DND-41 (cell line): ENCODE measurements at regions not wholly inside any gene's neighbourhood (a gene's known extent, or its start where the extent isn't known, plus 50 kb on each side); places are given as distances from the start of the nearest gene placed in this dataset.

Source experiments
- ATAC-seq: fragments of 200-7000 bp; cut with Tn5 transposase; 3 replicates; pipeline ENCODE4 v1.9.1; 2021; ENCODE audit warnings: low read depth; ENCODE audit not compliant: insufficient read depth
- DNase-seq: peaks from one replicate; pipeline ENCODE4 v3.0.0-alpha.2; 2020
- H2AFZ ChIP-seq: 2 replicates; pipeline ENCODE4 v1.6.0; 2012; ENCODE audit warnings: low read depth, low read length
- H3K27ac ChIP-seq: 2 replicates; pipeline ENCODE4 v1.5.1; 2012; ENCODE audit warnings: low read length, inconsistent platforms
- H3K27me3 ChIP-seq: fragments of 200-600 bp; sonication (generic); 2 replicates; pipeline ENCODE4 v1.6.0; 2012; ENCODE audit warnings: low read length, mild to moderate bottlenecking, inconsistent platforms; ENCODE audit not compliant: insufficient read depth, poor library complexity
- H3K36me3 ChIP-seq: 2 replicates; pipeline ENCODE4 v1.5.1; 2012; ENCODE audit warnings: low read length, inconsistent platforms; ENCODE audit not compliant: insufficient read depth
- H3K4me1 ChIP-seq: 2 replicates; pipeline ENCODE4 v1.5.1; 2012; ENCODE audit warnings: mild to moderate bottlenecking, low read length; ENCODE audit not compliant: insufficient read depth
- H3K4me2 ChIP-seq: 2 replicates; pipeline ENCODE4 v1.6.0; 2012; ENCODE audit warnings: mild to moderate bottlenecking, moderate library complexity, low read length, inconsistent platforms; ENCODE audit not compliant: insufficient read depth
- H3K4me3 ChIP-seq, 2 experiments: fragments of 200-600 bp in 1 of 2; shearing (Covaris generic) in 1 of 2; 2 replicates each; pipeline ENCODE4 v1.5.1; 2012 to 2016; ENCODE audit warnings: inconsistent platforms in 2 of 2, low read length in 2 of 2, mild to moderate bottlenecking in 2 of 2, low read depth in 1 of 2, moderate library complexity in 1 of 2
- H3K79me2 ChIP-seq: 2 replicates; pipeline ENCODE4 v1.6.0; 2012; ENCODE audit warnings: low read length, inconsistent platforms; ENCODE audit not compliant: insufficient read depth
- H3K9ac ChIP-seq: 2 replicates; pipeline ENCODE4 v1.6.0; 2012; ENCODE audit warnings: low read depth, mild to moderate bottlenecking, inconsistent platforms, low read length, moderate library complexity
- H3K9me3 ChIP-seq: 2 replicates; pipeline ENCODE4 v1.5.1; 2012; ENCODE audit warnings: low read length, moderate library complexity, mild to moderate bottlenecking, inconsistent platforms; ENCODE audit not compliant: insufficient read depth, severe bottlenecking
- H4K20me1 ChIP-seq: 2 replicates; pipeline ENCODE4 v1.6.0; 2012; ENCODE audit warnings: low read length; ENCODE audit not compliant: insufficient read depth
- EZH2 ChIP-seq: IDR thresholded peaks from 3 replicates; pipeline ENCODE4 v1.6.1; 2012; ENCODE audit warnings: borderline replicate concordance, low read depth, mild to moderate bottlenecking, moderate library complexity, low read length, inconsistent platforms; ENCODE audit not compliant: severe bottlenecking
- TF ChIP-seq, protein P1 (sequence below): IDR thresholded peaks from 2 replicates; pipeline ENCODE4 v1.5.1; 2012; ENCODE audit warnings: borderline replicate concordance, low read length, moderate library complexity, mild to moderate bottlenecking; ENCODE audit not compliant: poor library complexity, severe bottlenecking; ENCODE audit errors: extremely low read depth

DNA sequence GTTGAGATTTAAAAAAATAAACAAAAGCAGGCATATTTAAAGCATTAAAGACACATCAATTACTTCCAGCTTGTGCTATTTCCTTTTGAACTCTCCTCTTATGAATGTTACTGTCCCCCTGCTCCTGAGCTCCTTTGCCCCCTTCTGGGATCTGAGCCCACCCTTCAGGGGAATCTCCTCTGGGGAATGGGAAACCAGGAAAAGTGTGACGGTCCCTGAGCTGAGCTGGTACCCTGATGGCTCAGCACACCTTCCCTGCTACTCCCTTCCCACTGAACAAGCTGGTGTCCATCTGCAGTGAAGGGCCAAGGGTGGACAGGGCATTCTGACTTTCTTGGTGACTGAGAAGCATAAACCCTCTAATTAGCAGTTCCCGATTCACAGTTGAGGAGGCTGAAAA lies 356.3 kb downstream of the PTEN start:
- TF ChIP-seq, protein P1, sequence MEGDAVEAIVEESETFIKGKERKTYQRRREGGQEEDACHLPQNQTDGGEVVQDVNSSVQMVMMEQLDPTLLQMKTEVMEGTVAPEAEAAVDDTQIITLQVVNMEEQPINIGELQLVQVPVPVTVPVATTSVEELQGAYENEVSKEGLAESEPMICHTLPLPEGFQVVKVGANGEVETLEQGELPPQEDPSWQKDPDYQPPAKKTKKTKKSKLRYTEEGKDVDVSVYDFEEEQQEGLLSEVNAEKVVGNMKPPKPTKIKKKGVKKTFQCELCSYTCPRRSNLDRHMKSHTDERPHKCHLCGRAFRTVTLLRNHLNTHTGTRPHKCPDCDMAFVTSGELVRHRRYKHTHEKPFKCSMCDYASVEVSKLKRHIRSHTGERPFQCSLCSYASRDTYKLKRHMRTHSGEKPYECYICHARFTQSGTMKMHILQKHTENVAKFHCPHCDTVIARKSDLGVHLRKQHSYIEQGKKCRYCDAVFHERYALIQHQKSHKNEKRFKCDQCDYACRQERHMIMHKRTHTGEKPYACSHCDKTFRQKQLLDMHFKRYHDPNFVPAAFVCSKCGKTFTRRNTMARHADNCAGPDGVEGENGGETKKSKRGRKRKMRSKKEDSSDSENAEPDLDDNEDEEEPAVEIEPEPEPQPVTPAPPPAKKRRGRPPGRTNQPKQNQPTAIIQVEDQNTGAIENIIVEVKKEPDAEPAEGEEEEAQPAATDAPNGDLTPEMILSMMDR = no peak
- no peak for TF ChIP-seq EZH2
- Histone ChIP-seq H3K4me2 (no peak overlapping the region), H3K9ac (no peak overlapping the region), H3K4me3 (no peak overlapping the region), H2AFZ (peak overlapping the region; percentile 31; the same call in 1 of the 2 replicates), H3K36me3 (no peaks in the 10 kb centered on the region), H3K9me3 (no peaks in the 10 kb centered on the region), H3K4me1 (no peaks in the 10 kb centered on the region), H3K79me2 (no peaks in the 10 kb centered on the region), H3K27ac (no peak overlapping the region), H4K20me1 (no peaks in the 10 kb centered on the region), H3K27me3 (no peaks in the 10 kb centered on the region)
- no peak for ATAC-seq
- no peak for DNase-seq

DNA sequence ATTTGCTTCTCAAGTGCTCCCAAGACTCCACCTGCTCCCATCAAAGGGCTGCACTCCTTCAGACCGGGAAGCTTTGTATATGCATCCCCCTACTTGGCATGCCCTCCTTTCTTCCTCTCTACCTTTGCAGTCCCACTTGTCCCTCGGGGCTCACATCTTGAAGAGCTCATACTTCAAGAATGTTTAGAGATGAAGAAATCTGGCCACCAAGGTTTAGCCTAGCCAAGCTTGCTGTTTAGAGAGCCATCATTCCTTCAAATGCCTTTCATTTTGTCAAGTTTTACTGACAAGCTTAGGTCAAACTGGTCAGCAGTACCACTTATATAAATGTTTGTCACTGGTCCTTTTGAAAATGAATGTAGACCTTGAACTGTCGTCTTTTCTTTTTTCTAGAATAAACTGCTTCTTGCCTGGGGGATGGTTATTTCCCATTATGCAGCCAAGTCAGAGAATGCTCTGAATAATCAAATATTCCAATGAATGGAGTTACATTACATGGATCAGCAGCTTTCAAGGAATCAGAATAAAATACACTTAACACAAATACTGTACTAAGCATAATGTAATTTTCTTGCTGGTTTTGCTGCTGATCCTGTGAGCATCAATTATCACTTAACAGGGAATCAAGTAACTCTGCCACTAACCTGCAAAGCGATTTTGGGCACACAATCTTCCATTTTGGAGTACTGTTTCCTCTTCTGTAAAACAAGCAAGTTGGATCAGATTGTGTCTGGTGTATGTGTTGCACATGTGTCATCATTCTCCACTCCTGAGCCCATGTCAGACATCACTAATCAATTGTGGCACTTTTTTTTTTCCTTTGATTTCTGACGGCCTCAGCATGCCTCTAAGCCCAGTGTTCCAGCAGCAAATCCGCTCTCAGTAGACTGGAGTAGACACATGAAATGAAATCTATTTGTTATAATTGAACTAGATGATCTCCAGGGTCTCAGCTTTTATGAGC lies 357.9 kb downstream of the PTEN start:
- ATAC-seq = no peak
- Histone ChIP-seq H4K20me1 (no peaks in the 10 kb centered on the region), H3K9me3 (no peaks in the 10 kb centered on the region), H3K27ac (no peak overlapping the region), H3K36me3 (no peaks in the 10 kb centered on the region), H3K9ac (no peak overlapping the region), H3K27me3 (no peaks in the 10 kb centered on the region), H3K79me2 (no peaks in the 10 kb centered on the region), H3K4me1 (no peaks in the 10 kb centered on the region), H3K4me3 (no peak overlapping the region), H2AFZ (peak overlapping the region; percentile 25; the same call in 1 of the 2 replicates), H3K4me2 (no peak overlapping the region)
- TF ChIP-seq, protein P1 = no peak
- TF ChIP-seq EZH2 = no peak
- DNase-seq = no peak

DNA sequence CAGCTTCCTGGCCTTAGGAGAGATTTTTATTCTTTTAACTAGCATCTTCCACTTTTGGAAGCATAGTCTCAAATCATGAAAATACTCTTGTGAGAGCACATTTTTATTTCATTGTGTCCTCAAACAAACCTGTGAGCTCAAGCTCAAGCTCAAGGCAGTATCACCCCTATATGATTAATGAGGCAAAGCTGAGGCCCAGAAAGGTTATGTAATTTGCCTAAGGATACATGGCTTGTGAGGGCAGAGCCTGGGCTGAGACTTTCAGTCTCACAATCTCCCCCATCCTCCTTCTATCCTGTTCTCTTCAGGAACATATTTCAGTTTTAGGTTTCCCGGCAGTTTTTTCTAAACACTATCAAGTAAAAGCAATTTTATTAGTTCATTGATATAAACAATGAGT lies 359.5 kb downstream of the PTEN start:
- ATAC-seq (no peak), DNase-seq (no peak)

More for the DNA sequence above, 359.5 kb downstream of the PTEN start:
- Histone ChIP-seq H3K4me2 (no peak overlapping the region), H3K4me3 (no peak overlapping the region), H3K79me2 (no peaks in the 10 kb centered on the region), H3K36me3 (no peaks in the 10 kb centered on the region), H4K20me1 (no peaks in the 10 kb centered on the region), H3K9me3 (no peaks in the 10 kb centered on the region), H3K27ac (peak overlapping the region; percentile 22; the same call in 1 of the 2 replicates), H3K27me3 (no peaks in the 10 kb centered on the region), H3K9ac (no peak overlapping the region), H2AFZ (0 out of 2 replicates have a peak overlapping the region, but pooled peaks have one; percentile 30), H3K4me1 (no peaks in the 10 kb centered on the region)
- no peak for TF ChIP-seq EZH2
- TF ChIP-seq, protein P1 = no peak
